HCEC 1CT (cell line): ENCODE measurements at regions not wholly inside any gene's neighbourhood (a gene's known extent, or its start where the extent isn't known, plus 50 kb on each side); places are given as distances from the start of the nearest gene placed in this dataset.

Experiments
- DNase-seq: peaks from one replicate; pipeline ENCODE4 v3.0.0-alpha.2; 2017

DNA sequence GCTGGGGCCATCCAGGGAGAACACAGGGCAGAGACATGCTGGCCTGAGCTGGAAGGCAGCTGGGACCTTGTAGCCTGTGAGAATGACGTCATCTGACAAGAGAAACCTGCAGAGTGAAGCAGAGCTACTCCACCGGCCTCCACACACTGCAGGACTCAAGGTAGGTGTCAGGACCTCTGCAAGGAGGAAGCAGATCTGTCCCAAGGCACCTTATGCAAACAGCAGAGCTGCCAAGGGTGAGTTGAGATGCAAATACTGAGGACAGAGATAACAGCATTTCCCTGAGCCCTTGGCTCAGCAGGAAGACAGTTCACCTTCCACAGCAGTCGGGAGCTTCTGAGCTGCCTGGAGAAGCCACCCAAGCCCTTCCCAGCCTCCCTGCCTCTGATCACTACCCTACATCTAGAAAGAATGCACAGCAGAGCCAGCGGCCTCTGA lies 51.9 kb upstream of the IGSF9B start:
- no peak for DNase-seq

DNA sequence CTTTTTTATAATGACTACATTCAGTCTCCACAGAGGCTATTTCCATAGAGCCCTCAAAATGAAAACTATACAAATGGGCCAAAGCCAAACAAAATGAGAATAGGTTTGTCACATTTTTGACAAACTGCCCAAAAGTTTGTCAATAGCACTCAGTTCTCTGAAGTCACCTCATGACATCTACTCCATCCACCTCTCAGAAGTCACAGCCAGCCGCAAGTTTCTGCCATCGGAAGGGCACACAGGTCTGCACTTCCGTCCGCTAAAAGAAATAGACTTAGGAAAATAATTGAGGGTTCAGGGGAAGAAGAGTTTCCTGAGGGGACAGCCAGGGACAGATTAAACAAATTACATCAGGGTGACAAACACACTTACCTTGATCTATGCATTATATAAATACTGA lies 55.4 kb upstream of the JAM3 start:
- no peak for DNase-seq

DNA sequence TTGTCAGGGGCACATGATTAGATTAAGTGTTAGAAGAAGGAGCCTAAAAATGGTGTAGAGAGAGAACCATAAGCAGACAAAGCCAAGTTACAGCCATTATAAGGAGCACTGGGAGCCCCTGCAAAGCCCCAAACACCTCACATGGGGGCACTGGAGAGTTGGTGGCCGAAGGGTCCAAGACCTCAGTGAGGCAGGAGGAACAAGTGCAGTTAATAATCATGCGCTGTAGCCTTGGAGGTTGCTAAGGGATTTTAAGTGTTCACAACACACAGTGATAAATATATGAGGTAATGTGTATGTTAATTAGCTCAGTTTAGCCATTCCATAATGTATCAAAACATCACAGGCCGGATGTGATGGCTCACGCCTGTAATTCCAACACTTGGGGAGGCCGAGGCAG lies 54.4 kb upstream of the JAM3 start:
- DNase-seq: peak; percentile 15

DNA sequence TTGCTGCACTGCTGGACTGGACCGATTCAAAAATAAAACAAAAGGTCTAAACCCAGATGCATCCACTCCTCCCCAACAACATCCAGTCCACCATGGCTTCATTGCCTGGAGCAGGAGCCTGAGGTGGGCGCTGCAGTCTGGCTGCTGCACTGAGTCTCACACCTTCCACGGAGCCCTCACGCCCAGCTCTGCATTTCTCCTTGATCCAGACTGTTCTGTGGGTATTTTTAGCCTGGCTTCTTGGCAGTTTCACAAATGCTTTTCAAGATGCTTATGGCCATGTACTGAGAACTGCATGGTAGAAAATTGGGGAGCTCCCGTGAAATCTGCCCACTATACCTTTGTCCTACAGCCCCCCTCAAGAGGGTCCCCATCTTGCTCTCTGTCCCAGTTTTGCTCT lies 53.3 kb upstream of the JAM3 start:
- DNase-seq: no peak

DNA sequence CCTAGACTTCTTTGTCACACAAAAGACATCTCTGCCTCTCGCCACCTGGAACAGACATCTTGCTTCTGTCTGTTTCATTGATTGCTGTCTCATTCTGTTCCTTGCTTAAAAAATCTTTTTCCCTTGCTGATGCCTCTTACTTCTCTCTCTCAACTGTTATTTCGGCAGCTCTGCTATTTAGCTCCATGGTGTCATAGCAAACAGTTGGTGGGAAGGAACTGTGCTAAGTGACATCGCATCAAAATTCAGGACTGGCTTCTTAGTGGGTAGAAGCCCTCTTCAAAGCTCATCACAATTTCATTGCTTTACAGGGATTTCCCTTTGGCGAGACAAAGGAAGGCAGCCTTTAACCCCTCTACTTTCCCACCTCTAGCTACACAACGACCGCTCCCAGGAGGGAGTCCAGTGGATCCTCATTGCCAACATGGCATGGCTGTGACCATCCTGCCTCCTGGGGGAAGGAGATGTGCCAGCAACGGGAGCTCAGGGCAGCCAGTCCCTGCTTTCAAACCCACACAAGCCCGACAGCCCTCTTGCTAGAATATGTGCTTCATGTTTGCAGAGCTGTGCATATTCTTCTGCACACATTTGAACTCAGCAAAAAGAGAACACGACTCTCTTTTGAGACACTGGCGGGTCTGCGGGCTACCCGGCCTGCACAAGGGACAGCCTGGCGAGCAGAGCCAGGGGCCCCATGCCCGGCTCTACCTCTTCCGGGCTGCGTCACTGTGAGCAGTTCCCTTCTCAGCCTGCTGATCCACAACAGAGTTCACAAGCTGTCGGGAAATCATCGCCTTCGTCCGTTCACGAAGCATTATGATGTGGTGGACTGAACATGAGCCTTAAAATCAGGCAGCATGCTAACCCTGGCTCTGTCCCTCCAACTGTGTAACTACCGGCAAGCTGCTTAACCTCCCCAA lies 51.1 kb upstream of the JAM3 start:
- DNase-seq: no peak
